Neural progenitor cell (in vitro differentiated cells): ENCODE measurements at regions not wholly inside any gene's neighbourhood (a gene's known extent, or its start where the extent isn't known, plus 50 kb on each side); places are given as distances from the start of the nearest gene placed in this dataset.
A peak's percentile ranks its signal among the peaks of the same experiment; 100 is the strongest.

Experiments
- DNase-seq: peaks from one replicate; pipeline ENCODE4 v3.0.0-alpha.2; 2016; ENCODE audit warnings: low spot score
- H2AFZ ChIP-seq: fragments of 200-600 bp; sonication (generic); replicated peaks from 2 replicates; pipeline ENCODE4 v1.6.1; 2016; ENCODE audit warnings: antibody characterized with exemption
- H3F3A ChIP-seq: fragments of 200-600 bp; sonication (generic); 2 replicates; pipeline ENCODE4 v1.6.1; 2016; ENCODE audit warnings: antibody characterized with exemption, low read depth
- H3K27ac ChIP-seq: fragments of 200-600 bp; sonication (generic); 2 replicates; pipeline ENCODE4 v1.5.1; 2016; ENCODE audit warnings: mild to moderate bottlenecking
- H3K27me3 ChIP-seq: fragments of 200-600 bp; sonication (generic); 2 replicates; pipeline ENCODE4 v1.6.1; 2016; ENCODE audit warnings: mild to moderate bottlenecking, moderate library complexity
- H3K36me3 ChIP-seq: fragments of 200-600 bp; sonication (generic); 2 replicates; pipeline ENCODE4 v1.5.1; 2016
- H3K4me1 ChIP-seq: fragments of 200-600 bp; sonication (generic); 2 replicates; pipeline ENCODE4 v1.6.1; 2016; ENCODE audit warnings: mixed run types
- H3K4me2 ChIP-seq: fragments of 200-600 bp; sonication (generic); 2 replicates; pipeline ENCODE4 v1.6.1; 2016
- H3K4me3 ChIP-seq: fragments of 200-600 bp; sonication (generic); 2 replicates; pipeline ENCODE4 v1.5.1; 2016
- H3K79me2 ChIP-seq: fragments of 200-600 bp; sonication (generic); 2 replicates; pipeline ENCODE4 v1.6.1; 2016; ENCODE audit warnings: low read depth
- H3K9ac ChIP-seq: fragments of 200-600 bp; sonication (generic); 2 replicates; pipeline ENCODE4 v1.6.1; 2016
- H3K9me3 ChIP-seq: fragments of 200-600 bp; sonication (generic); 2 replicates; pipeline ENCODE4 v1.5.1; 2016; ENCODE audit warnings: low read depth
- H4K20me1 ChIP-seq: fragments of 200-600 bp; sonication (generic); 2 replicates; pipeline ENCODE4 v1.6.1; 2016; ENCODE audit warnings: low read depth
- H3K27ac Mint-ChIP-seq: 3 replicates; pipeline ENCODE4 v1.8.0; 2021; ENCODE audit warnings: mixed read lengths
- H3K27me3 Mint-ChIP-seq: 2 replicates; pipeline ENCODE4 v1.8.0; 2022; ENCODE audit warnings: low read depth, mild to moderate bottlenecking, inconsistent platforms, moderate library complexity, mixed read lengths; ENCODE audit not compliant: insufficient read depth
- H3K36me3 Mint-ChIP-seq: 3 replicates; pipeline ENCODE4 v1.8.0; 2021; ENCODE audit warnings: mixed read lengths
- H3K4me1 Mint-ChIP-seq: 3 replicates; pipeline ENCODE4 v1.8.0; 2021; ENCODE audit warnings: mixed read lengths
- H3K4me3 Mint-ChIP-seq: 3 replicates; pipeline ENCODE4 v1.8.0; 2021; ENCODE audit warnings: mild to moderate bottlenecking, moderate library complexity, mixed read lengths
- H3K9me3 Mint-ChIP-seq: 3 replicates; pipeline ENCODE4 v1.8.0; 2020; ENCODE audit warnings: mixed read lengths
- CTCF ChIP-seq: fragments of 200-600 bp; sonication (generic); IDR thresholded peaks from 2 replicates; pipeline ENCODE4 v1.5.1; 2017; ENCODE audit warnings: antibody characterized with exemption, mild to moderate bottlenecking
- EZH2 ChIP-seq: fragments of 200-600 bp; sonication (generic); IDR thresholded peaks from 2 replicates; pipeline ENCODE4 v1.6.1; 2017; ENCODE audit warnings: antibody characterized with exemption, mild to moderate bottlenecking, moderate library complexity
- EZH2phosphoT487 ChIP-seq: fragments of 200-600 bp; sonication (generic); IDR thresholded peaks from 2 replicates; pipeline ENCODE4 v1.6.1; 2017; ENCODE audit warnings: antibody characterized with exemption

DNA sequence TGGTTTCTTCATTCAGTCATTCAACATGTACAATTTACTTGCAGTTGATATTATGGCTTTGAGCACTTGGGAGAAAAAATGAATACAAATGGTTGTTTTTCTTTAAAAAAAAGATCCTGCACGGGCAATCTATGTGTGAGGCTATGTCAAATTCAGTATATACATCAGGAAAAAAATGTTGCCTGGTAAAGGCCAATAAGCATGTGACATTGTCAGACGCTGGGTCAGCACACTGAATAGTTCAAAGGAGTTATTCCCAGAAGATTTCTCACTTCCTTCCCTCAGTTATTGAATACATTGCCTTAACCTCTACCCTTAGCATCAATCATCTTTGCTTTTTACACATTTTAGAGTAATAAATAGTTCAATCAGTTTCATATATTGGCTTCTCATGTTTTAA is 319.2 kb downstream of the NUAK1 start:
- Mint-ChIP-seq H3K27ac (no peak overlapping the region), H3K36me3 (no peaks in the 10 kb centered on the region), H3K27me3 (peaks cover 2% of the 10 kb centered on the region), H3K4me1 (peaks cover 31% of the 10 kb centered on the region), H3K9me3 (peaks cover 5% of the 10 kb centered on the region), H3K4me3 (no peak overlapping the region)
- H3K4me2 ChIP-seq = no peak overlapping the region
- no peak overlapping the region for H3K27ac ChIP-seq
- no peak overlapping the region for H3K9ac ChIP-seq
- H3K9me3 ChIP-seq = no peaks in the 10 kb centered on the region
- peaks cover 24% of the 10 kb centered on the region for H3K4me1 ChIP-seq
- H2AFZ ChIP-seq = no peak overlapping the region
- no peak overlapping the region for H3K4me3 ChIP-seq
- no peaks in the 10 kb centered on the region for H4K20me1 ChIP-seq
- DNase-seq = no peak
- H3K36me3 ChIP-seq = no peaks in the 10 kb centered on the region
- no peaks in the 10 kb centered on the region for H3K79me2 ChIP-seq
- no peaks in the 10 kb centered on the region for H3K27me3 ChIP-seq
- peaks cover 4% of the 10 kb centered on the region for H3F3A ChIP-seq
- TF ChIP-seq EZH2phosphoT487 (no peak), CTCF (no peak), EZH2 (no peak)

DNA sequence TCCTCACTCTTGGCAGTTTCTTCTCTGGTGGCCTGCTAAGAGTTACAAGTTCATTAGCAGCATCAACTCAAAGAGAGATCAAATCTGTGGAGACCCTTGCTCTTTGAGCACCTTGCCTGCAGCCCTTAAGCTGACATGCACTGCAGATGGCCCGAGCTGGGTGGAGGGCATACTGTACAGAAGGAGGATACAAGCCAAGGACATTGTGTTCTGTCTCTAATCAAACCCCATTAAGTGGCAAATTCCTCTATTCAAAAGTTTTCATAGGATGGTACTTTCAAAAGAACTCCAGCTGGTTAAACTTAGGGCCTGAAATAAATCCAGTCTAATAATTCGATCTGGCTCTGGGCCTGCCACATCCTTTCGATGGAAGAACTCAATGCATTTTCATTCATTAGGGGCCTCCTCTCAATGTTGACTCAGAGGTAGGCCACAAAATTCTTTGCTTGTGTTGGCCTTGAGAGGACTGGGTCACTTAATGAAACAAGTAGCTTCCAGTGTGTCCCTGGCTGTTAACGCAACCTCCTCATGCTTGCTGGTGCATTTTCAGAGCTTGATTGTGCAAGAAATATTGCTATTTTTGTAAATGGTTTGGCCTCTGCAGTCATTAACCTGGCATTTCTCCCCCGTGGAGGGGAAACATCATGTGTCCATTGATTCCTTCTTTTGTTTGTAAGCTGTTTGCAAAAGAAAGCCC is 318.2 kb downstream of the NUAK1 start:
- Histone ChIP-seq H3K79me2 (no peaks in the 10 kb centered on the region), H3F3A (no peaks in the 10 kb centered on the region), H3K4me1 (peaks cover 17% of the 10 kb centered on the region), H3K4me3 (no peak overlapping the region), H3K36me3 (no peaks in the 10 kb centered on the region), H3K4me2 (no peak overlapping the region), H3K27me3 (no peaks in the 10 kb centered on the region), H3K27ac (no peak overlapping the region), H3K9ac (no peak overlapping the region), H2AFZ (peak overlapping the region; percentile 7), H4K20me1 (no peaks in the 10 kb centered on the region), H3K9me3 (no peaks in the 10 kb centered on the region)
- no peaks in the 10 kb centered on the region for H3K36me3 Mint-ChIP-seq
- TF ChIP-seq EZH2phosphoT487 = no peak
- no peak for TF ChIP-seq CTCF
- TF ChIP-seq EZH2 = no peak
- no peak overlapping the region for H3K4me3 Mint-ChIP-seq
- peak; percentile 13 for DNase-seq
- H3K27ac Mint-ChIP-seq = peak overlapping the region; percentile 58
- peaks cover 2% of the 10 kb centered on the region for H3K27me3 Mint-ChIP-seq
- H3K9me3 Mint-ChIP-seq = peaks cover 5% of the 10 kb centered on the region
- H3K4me1 Mint-ChIP-seq = peaks cover 28% of the 10 kb centered on the region

GRCh38 chr12:105822131-105823105 is 316.3 kb downstream of the NUAK1 start:
- Histone ChIP-seq H3K79me2 (no peaks in the 10 kb centered on the region), H3K4me3 (no peak overlapping the region), H3F3A (no peaks in the 10 kb centered on the region), H4K20me1 (no peaks in the 10 kb centered on the region), H3K27ac (no peak overlapping the region), H3K4me1 (peaks cover 17% of the 10 kb centered on the region), H2AFZ (peak overlapping the region; percentile 20), H3K27me3 (no peaks in the 10 kb centered on the region), H3K9ac (no peak overlapping the region), H3K36me3 (no peaks in the 10 kb centered on the region), H3K9me3 (no peaks in the 10 kb centered on the region), H3K4me2 (no peak overlapping the region)
- Mint-ChIP-seq H3K27ac (no peak overlapping the region), H3K36me3 (peaks cover 2% of the 10 kb centered on the region), H3K4me1 (peaks cover 28% of the 10 kb centered on the region), H3K9me3 (peaks cover 12% of the 10 kb centered on the region), H3K27me3 (peaks cover 2% of the 10 kb centered on the region), H3K4me3 (no peak overlapping the region)
- no peak for TF ChIP-seq CTCF
- no peak for TF ChIP-seq EZH2phosphoT487
- no peak for TF ChIP-seq EZH2
- no peak for DNase-seq
